Endothelial cell of umbilical vein (primary cell): ENCODE measurements at regions not wholly inside any gene's neighbourhood (a gene's known extent, or its start where the extent isn't known, plus 50 kb on each side); places are given as distances from the start of the nearest gene placed in this dataset.

Experiments used
- BruUV-seq: library from RNA; stranded (reverse); fragments of 400-500 nt; replicated peaks from 2 replicates; lab custom pipeline; 2021; lab: Mats Ljungman, UMichigan
- CTCF ChIA-PET: fragments of 300-600, 350-600 bp; sonication (Branson Sonifier 250); formaldehyde crosslinking; loops from one replicate; lab custom pipeline; 2021; ENCODE audit warnings: antibody characterized with exemption, inconsistent platforms; lab: Charles Lee
- POLR2A ChIA-PET: fragments of 300-600, 350-600 bp; sonication (Branson Sonifier 250); formaldehyde crosslinking; loops from one replicate; lab custom pipeline; 2021; ENCODE audit warnings: antibody characterized with exemption, inconsistent platforms; lab: Charles Lee
- DNase-seq: peaks from one replicate; pipeline ENCODE4 v3.0.0-alpha.2; 2011; ENCODE audit warnings: low read depth, low spot score
- FAIRE-seq: peaks from 2 replicates; lab custom pipeline; 2011; peaks lifted over from hg19 to GRCh38; lab: Jason Lieb, UNC
- H2AFZ ChIP-seq: 2 replicates; pipeline ENCODE4 v1.6.0; 2012; ENCODE audit warnings: low read depth, low read length, control low read depth, inconsistent platforms
- H3K27ac ChIP-seq: 2 replicates; pipeline ENCODE4 v1.5.1; 2011; ENCODE audit warnings: low read depth, mild to moderate bottlenecking, control low read depth, low read length, moderate library complexity; ENCODE audit not compliant: insufficient read depth
- H3K27me3 ChIP-seq, 2 experiments: 2 replicates each; pipeline versions ENCODE4 v1.6.0 to v1.6.1; 2011; ENCODE audit warnings: low read length in 2 of 2, mixed read lengths in 1 of 2; ENCODE audit not compliant: control insufficient read depth in 2 of 2, insufficient read depth in 2 of 2
- H3K36me3 ChIP-seq, 2 experiments: 2 replicates in 1 of 2; 3 replicates in 1 of 2; pipeline ENCODE4 v1.5.1; 2011; ENCODE audit warnings: low read length in 2 of 2, mild to moderate bottlenecking in 1 of 2, moderate library complexity in 1 of 2; ENCODE audit not compliant: control insufficient read depth in 2 of 2, insufficient read depth in 2 of 2; ENCODE audit errors: extremely low read depth in 1 of 2
- H3K4me1 ChIP-seq: 3 replicates; pipeline ENCODE4 v1.5.1; 2011; ENCODE audit warnings: mild to moderate bottlenecking, low read length; ENCODE audit not compliant: control insufficient read depth, insufficient read depth; ENCODE audit errors: extremely low read depth
- H3K4me2 ChIP-seq: 2 replicates; pipeline ENCODE4 v1.6.1; 2011; ENCODE audit warnings: low read length, control low read depth, mixed read lengths; ENCODE audit not compliant: insufficient read depth
- H3K4me3 ChIP-seq, 3 experiments: fragments of 200-600 bp in 1 of 3; sonication (generic), shearing (Covaris generic) in 1 of 3; replicated peaks in 1 of 3; 2 replicates each; pipeline ENCODE4 v1.5.1; 2011 to 2016; ENCODE audit warnings: control low read depth in 3 of 3, low read length in 3 of 3, mild to moderate bottlenecking in 2 of 3, inconsistent platforms in 1 of 3, low read depth in 1 of 3, moderate library complexity in 1 of 3; ENCODE audit not compliant: insufficient read depth in 1 of 3
- H3K79me2 ChIP-seq: 2 replicates; pipeline ENCODE4 v1.6.0; 2012; ENCODE audit warnings: low read length, inconsistent platforms; ENCODE audit not compliant: control insufficient read depth, insufficient read depth
- H3K9ac ChIP-seq: replicated peaks from 2 replicates; pipeline ENCODE3; 2011; ENCODE audit warnings: low read length, control low read depth; ENCODE audit not compliant: insufficient read depth; ENCODE audit errors: extremely low read depth
- H3K9me1 ChIP-seq: replicated peaks from 3 replicates; pipeline ENCODE4 v1.6.0; 2011; ENCODE audit warnings: mild to moderate bottlenecking, low read length; ENCODE audit not compliant: control insufficient read depth, insufficient read depth; ENCODE audit errors: extremely low read depth
- H3K9me3 ChIP-seq: replicated peaks from 2 replicates; pipeline ENCODE4 v1.5.1; 2012; ENCODE audit warnings: low read length, inconsistent platforms; ENCODE audit not compliant: control insufficient read depth, insufficient read depth
- H4K20me1 ChIP-seq: replicated peaks from 2 replicates; pipeline ENCODE3; 2011; ENCODE audit warnings: mild to moderate bottlenecking, low read length; ENCODE audit not compliant: control insufficient read depth, insufficient read depth; ENCODE audit errors: extremely low read depth
- FOS ChIP-seq: IDR thresholded peaks from 2 replicates; pipeline ENCODE4 v1.6.1; 2011; ENCODE audit warnings: mild to moderate bottlenecking, low read length, moderate library complexity, borderline replicate concordance; ENCODE audit not compliant: insufficient read depth
- dilution Hi-C: fragments of 300-500 bp; cut with MboI; formaldehyde crosslinking; loops from one replicate; pipeline ENCODE4 v1.15.0; 2019; ENCODE audit warnings: low sequenced_read_pairs; ENCODE audit not compliant: extremely low pct_ligation_motif_present
- intact Hi-C: fragments of 100-400 bp; cut with micrococcal nuclease; formaldehyde crosslinking; loops from one replicate; pipeline ENCODE4 v1.10.0; 2022

DNA sequence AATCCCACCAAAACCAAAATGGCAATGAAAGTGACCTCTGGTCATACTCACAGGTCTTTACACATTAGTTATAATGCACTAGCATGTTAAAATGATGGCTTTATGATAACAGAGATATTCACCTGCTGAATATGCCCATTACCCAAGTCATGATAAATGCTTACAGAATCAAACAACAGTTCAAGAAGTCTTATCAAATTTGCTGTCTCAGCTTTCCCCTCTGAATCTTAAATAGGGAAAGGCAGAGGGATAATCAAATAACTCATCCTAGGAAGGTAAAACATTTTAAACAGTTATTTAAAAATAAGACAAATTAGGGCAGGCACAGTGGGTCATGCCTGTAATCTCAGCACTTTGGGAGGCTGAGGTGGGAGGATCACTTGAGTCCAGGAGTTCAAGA lies 52.8 kb upstream of the CRBN start:
- Histone ChIP-seq H3K9me3 (peaks cover 2% of the 10 kb centered on the region), H3K4me3 (no peak overlapping the region), H3K27me3 (no peaks in the 10 kb centered on the region), H2AFZ (no peak overlapping the region), H3K4me1 (no peaks in the 10 kb centered on the region), H3K79me2 (no peaks in the 10 kb centered on the region), H4K20me1 (no peaks in the 10 kb centered on the region), H3K36me3 (no peaks in the 10 kb centered on the region), H3K4me2 (no peak overlapping the region), H3K9ac (no peak overlapping the region), H3K9me1 (no peaks in the 10 kb centered on the region), H3K27ac (no peak overlapping the region)
- BruUV-seq = no TSS peak
- no peak for DNase-seq
- TF ChIP-seq FOS = no peak
- no peak for FAIRE-seq
- ChIA-PET CTCF (no interaction called here), POLR2A (no interaction called here)
- intact Hi-C loops (no loop called here), dilution Hi-C loops (no loop called here)
